ENCODE measurements at regions not wholly inside any gene's neighbourhood (a gene's known extent, or its start where the extent isn't known, plus 50 kb on each side); places are given as distances from the start of the nearest gene placed in this dataset.
"Not testable (repeated sequence)": the region's sequence is repeated elsewhere in the genome, so short reads cannot be mapped to it uniquely, and the experiment has no call there.

DNA sequence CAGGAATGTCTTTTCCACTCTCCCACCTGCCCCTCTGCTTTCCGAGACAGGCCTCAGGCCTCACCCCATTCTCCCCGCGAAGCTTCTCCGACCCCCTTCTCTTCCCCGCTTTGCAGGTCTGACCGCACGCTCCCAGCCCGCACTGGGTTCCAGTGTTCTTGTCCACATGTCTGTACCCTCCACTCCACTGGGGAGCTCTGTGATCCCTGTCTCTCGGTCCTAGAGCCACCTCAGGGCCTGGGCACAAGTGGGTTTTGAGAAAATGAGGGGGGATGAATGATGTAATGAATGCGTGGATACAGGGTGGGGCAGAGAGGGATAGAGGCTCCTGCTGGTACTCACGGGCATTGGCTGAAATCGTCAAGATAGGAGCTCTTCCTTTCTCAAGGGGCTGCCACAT is 2898.9 kb downstream of the RPIA start:
- not testable (repeated sequence) for H3K36me3 Mint-ChIP-seq (ENCODE audit: low read depth, unreplicated experiment); H3K27ac Mint-ChIP-seq (ENCODE audit: unreplicated experiment); DNase-seq (ENCODE audit: low read depth); H3K4me3 ChIP-seq (ENCODE audit: insufficient read depth, low read depth, low read length); H3K9me3 ChIP-seq (ENCODE audit: insufficient read depth, low read depth, low read length); H3K79me2 ChIP-seq (ENCODE audit: insufficient read depth, low read length); H3K9ac ChIP-seq (ENCODE audit: low read length); H4K20me1 ChIP-seq (ENCODE audit: insufficient read depth, low read length); H3K4me1 ChIP-seq (ENCODE audit: insufficient read depth, low read length); H3K27ac ChIP-seq (ENCODE audit: low read depth, low read length); H3K36me3 ChIP-seq (ENCODE audit: insufficient read depth, low read length); H3K4me3 Mint-ChIP-seq (ENCODE audit: unreplicated experiment); FAIRE-seq; H3K4me2 ChIP-seq (ENCODE audit: low read length); H3K27me3 Mint-ChIP-seq (ENCODE audit: low read depth, unreplicated experiment); H3K27me3 ChIP-seq (ENCODE audit: insufficient read depth, low read length); H3K4me1 Mint-ChIP-seq (ENCODE audit: low read depth, unreplicated experiment); H2AFZ ChIP-seq (ENCODE audit: low read depth, low read length)
- peaks cover 12% of the 10 kb centered on the region for H3K9me3 Mint-ChIP-seq (ENCODE audit: unreplicated experiment)

DNA sequence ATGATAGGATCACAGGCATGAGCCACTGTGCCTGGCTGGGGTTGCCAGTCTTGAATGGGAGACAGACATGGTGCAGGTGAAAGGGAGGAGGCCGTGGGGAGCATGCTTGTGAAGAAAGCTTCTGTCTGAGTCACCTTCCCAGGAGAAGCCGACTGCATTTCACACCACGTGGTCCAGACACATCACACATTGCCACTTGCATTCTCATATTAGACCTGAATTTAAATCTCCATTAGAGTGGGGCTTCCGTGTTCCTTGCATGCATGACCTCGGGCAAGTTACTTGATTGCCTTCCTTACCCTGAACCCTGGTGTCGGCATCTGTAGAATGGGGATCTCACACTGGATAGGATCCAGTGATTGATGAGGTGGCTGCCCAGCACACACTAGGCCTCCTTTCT is 2899.6 kb downstream of the RPIA start:
- H3K9me3 Mint-ChIP-seq (ENCODE audit: unreplicated experiment): peaks cover 12% of the 10 kb centered on the region
- FAIRE-seq; H3K36me3 ChIP-seq (ENCODE audit: insufficient read depth, low read length); H3K9ac ChIP-seq (ENCODE audit: low read length); H3K4me1 Mint-ChIP-seq (ENCODE audit: low read depth, unreplicated experiment); H3K36me3 Mint-ChIP-seq (ENCODE audit: low read depth, unreplicated experiment); H3K4me2 ChIP-seq (ENCODE audit: low read length); H3K9me3 ChIP-seq (ENCODE audit: insufficient read depth, low read depth, low read length); H4K20me1 ChIP-seq (ENCODE audit: insufficient read depth, low read length); H3K27ac Mint-ChIP-seq (ENCODE audit: unreplicated experiment); H3K4me1 ChIP-seq (ENCODE audit: insufficient read depth, low read length); H3K27ac ChIP-seq (ENCODE audit: low read depth, low read length); H3K4me3 ChIP-seq (ENCODE audit: insufficient read depth, low read depth, low read length); DNase-seq (ENCODE audit: low read depth); H3K79me2 ChIP-seq (ENCODE audit: insufficient read depth, low read length); H3K4me3 Mint-ChIP-seq (ENCODE audit: unreplicated experiment); H3K27me3 Mint-ChIP-seq (ENCODE audit: low read depth, unreplicated experiment); H2AFZ ChIP-seq (ENCODE audit: low read depth, low read length); H3K27me3 ChIP-seq (ENCODE audit: insufficient read depth, low read length): not testable (repeated sequence)

DNA sequence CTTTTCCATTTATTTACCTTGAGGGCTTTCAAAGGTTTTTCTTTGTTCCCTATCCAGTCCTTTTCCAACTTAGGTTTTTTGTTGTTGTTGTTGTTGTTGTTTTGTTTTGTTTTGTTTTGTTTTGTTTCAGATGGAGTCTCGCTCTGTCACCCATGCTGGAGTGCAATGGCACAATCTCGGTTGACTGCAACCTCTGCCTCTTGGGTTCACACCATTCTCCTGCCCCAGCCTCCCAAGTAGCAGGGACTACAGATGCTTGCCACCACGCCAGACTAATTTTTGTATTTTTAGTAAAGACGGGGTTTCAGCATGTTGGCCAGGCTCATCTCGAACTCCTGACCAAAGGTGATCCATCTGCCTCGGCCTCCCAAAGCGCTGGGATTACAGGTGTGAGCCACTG is 2906.0 kb downstream of the RPIA start:
- not testable (repeated sequence) for H3K27me3 Mint-ChIP-seq (ENCODE audit: low read depth, unreplicated experiment); H3K9ac ChIP-seq (ENCODE audit: low read length); H3K4me1 ChIP-seq (ENCODE audit: insufficient read depth, low read length); H3K9me3 Mint-ChIP-seq (ENCODE audit: unreplicated experiment); H3K27ac ChIP-seq (ENCODE audit: low read depth, low read length); H3K27me3 ChIP-seq (ENCODE audit: insufficient read depth, low read length); H3K36me3 ChIP-seq (ENCODE audit: insufficient read depth, low read length); H2AFZ ChIP-seq (ENCODE audit: low read depth, low read length); H3K4me3 Mint-ChIP-seq (ENCODE audit: unreplicated experiment); H3K27ac Mint-ChIP-seq (ENCODE audit: unreplicated experiment); H3K4me1 Mint-ChIP-seq (ENCODE audit: low read depth, unreplicated experiment); H4K20me1 ChIP-seq (ENCODE audit: insufficient read depth, low read length); DNase-seq (ENCODE audit: low read depth); H3K36me3 Mint-ChIP-seq (ENCODE audit: low read depth, unreplicated experiment); FAIRE-seq; H3K4me2 ChIP-seq (ENCODE audit: low read length); H3K4me3 ChIP-seq (ENCODE audit: insufficient read depth, low read depth, low read length); H3K79me2 ChIP-seq (ENCODE audit: insufficient read depth, low read length); H3K9me3 ChIP-seq (ENCODE audit: insufficient read depth, low read depth, low read length)

DNA sequence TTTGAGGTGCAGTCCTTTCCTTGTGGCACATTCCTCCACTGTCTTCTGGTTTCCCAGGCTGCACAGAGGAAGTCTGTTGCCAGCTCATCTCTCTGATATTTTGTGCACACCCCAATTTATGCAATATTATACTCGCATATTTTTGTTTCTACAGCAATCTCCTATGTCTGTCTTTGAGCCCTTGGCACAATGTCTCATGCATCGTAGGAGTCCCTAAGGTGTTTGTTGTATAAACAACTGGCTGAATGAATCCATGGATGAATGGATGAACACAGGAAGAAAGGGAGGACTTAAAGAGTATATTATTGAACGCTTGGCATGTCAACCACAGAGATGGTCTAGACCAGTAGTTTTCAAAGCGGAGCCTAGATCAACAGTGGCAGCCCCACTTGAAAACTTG is 2907.0 kb downstream of the RPIA start:
- DNase-seq (ENCODE audit: low read depth); FAIRE-seq; H3K9me3 Mint-ChIP-seq (ENCODE audit: unreplicated experiment): not testable (repeated sequence)

DNA sequence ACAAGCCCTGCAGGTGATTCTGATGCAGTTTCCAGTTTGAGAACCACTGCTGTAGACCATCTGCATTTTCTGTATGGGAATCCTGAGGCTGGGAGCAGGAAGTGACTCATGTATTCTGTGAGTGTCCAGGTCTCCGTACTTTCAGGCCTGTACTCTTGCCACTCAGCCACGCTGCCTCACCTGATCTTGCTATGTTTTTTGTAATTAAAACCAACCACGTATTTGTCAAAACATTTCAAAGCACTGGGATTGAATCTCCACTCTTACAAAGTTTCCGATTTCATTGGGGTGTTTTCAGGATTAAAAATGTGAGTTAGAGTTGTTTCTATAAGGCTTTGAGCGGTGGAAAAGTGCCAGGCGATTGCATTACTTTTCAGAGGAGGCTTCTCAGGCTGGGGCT is 2907.5 kb downstream of the RPIA start:
- not testable (repeated sequence) for H2AFZ ChIP-seq (ENCODE audit: low read depth, low read length); H3K36me3 ChIP-seq (ENCODE audit: insufficient read depth, low read length); FAIRE-seq; H3K9me3 ChIP-seq (ENCODE audit: insufficient read depth, low read depth, low read length); H3K27me3 Mint-ChIP-seq (ENCODE audit: low read depth, unreplicated experiment); H3K27ac Mint-ChIP-seq (ENCODE audit: unreplicated experiment); H3K27ac ChIP-seq (ENCODE audit: low read depth, low read length); H3K4me3 ChIP-seq (ENCODE audit: insufficient read depth, low read depth, low read length); H3K79me2 ChIP-seq (ENCODE audit: insufficient read depth, low read length); DNase-seq (ENCODE audit: low read depth); H3K36me3 Mint-ChIP-seq (ENCODE audit: low read depth, unreplicated experiment); H3K4me3 Mint-ChIP-seq (ENCODE audit: unreplicated experiment); H3K9me3 Mint-ChIP-seq (ENCODE audit: unreplicated experiment); H3K9ac ChIP-seq (ENCODE audit: low read length); H3K4me1 Mint-ChIP-seq (ENCODE audit: low read depth, unreplicated experiment); H4K20me1 ChIP-seq (ENCODE audit: insufficient read depth, low read length); H3K27me3 ChIP-seq (ENCODE audit: insufficient read depth, low read length); H3K4me1 ChIP-seq (ENCODE audit: insufficient read depth, low read length)
- peak overlapping the region; percentile 25 for H3K4me2 ChIP-seq (ENCODE audit: low read length)

More for the DNA sequence above, 2907.0 kb downstream of the RPIA start:
- not testable (repeated sequence) for H3K79me2 ChIP-seq (ENCODE audit: insufficient read depth, low read length); H3K27me3 ChIP-seq (ENCODE audit: insufficient read depth, low read length); H3K4me3 Mint-ChIP-seq (ENCODE audit: unreplicated experiment); H3K36me3 ChIP-seq (ENCODE audit: insufficient read depth, low read length); H3K9me3 ChIP-seq (ENCODE audit: insufficient read depth, low read depth, low read length); H3K27me3 Mint-ChIP-seq (ENCODE audit: low read depth, unreplicated experiment); H3K27ac ChIP-seq (ENCODE audit: low read depth, low read length); H2AFZ ChIP-seq (ENCODE audit: low read depth, low read length); H3K36me3 Mint-ChIP-seq (ENCODE audit: low read depth, unreplicated experiment); H3K4me1 ChIP-seq (ENCODE audit: insufficient read depth, low read length); H3K27ac Mint-ChIP-seq (ENCODE audit: unreplicated experiment); H3K9ac ChIP-seq (ENCODE audit: low read length); H3K4me3 ChIP-seq (ENCODE audit: insufficient read depth, low read depth, low read length); H4K20me1 ChIP-seq (ENCODE audit: insufficient read depth, low read length); H3K4me1 Mint-ChIP-seq (ENCODE audit: low read depth, unreplicated experiment)
- peak overlapping the region; percentile 25 for H3K4me2 ChIP-seq (ENCODE audit: low read length)

DNA sequence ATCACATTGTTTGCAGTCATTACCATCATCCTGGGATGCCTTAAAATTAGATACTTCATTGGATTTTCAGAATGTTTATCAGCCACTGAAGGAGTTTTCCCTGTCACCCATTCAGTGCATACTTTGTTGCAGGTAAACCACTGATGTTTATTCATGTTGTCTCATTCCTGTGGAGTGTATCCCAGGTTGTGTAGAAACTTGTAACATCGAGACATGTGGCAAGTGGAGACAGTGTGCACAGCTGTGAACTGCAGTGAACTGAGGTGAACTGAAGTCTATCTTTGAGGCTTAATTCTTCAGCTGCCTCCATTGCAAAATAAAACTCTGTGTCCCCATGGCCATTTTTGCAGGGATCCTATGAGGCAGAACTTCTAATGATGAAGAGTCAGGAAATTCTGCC is 2911.4 kb downstream of the RPIA start:
- not testable (repeated sequence) for H3K4me1 ChIP-seq (ENCODE audit: insufficient read depth, low read length); DNase-seq (ENCODE audit: low read depth); H3K4me2 ChIP-seq (ENCODE audit: low read length); H3K4me3 ChIP-seq (ENCODE audit: insufficient read depth, low read depth, low read length); H3K79me2 ChIP-seq (ENCODE audit: insufficient read depth, low read length); H3K4me1 Mint-ChIP-seq (ENCODE audit: low read depth, unreplicated experiment); H3K36me3 Mint-ChIP-seq (ENCODE audit: low read depth, unreplicated experiment); H3K9ac ChIP-seq (ENCODE audit: low read length); FAIRE-seq; H3K9me3 ChIP-seq (ENCODE audit: insufficient read depth, low read depth, low read length); H3K27ac ChIP-seq (ENCODE audit: low read depth, low read length); H3K36me3 ChIP-seq (ENCODE audit: insufficient read depth, low read length); H2AFZ ChIP-seq (ENCODE audit: low read depth, low read length); H4K20me1 ChIP-seq (ENCODE audit: insufficient read depth, low read length); H3K27me3 ChIP-seq (ENCODE audit: insufficient read depth, low read length); H3K27me3 Mint-ChIP-seq (ENCODE audit: low read depth, unreplicated experiment); H3K9me3 Mint-ChIP-seq (ENCODE audit: unreplicated experiment); H3K27ac Mint-ChIP-seq (ENCODE audit: unreplicated experiment); H3K4me3 Mint-ChIP-seq (ENCODE audit: unreplicated experiment)
